ENCODE measurements at regions not wholly inside any gene's neighbourhood (a gene's known extent, or its start where the extent isn't known, plus 50 kb on each side); places are given as distances from the start of the nearest gene placed in this dataset.
"Not testable (repeated sequence)": the region's sequence is repeated elsewhere in the genome, so short reads cannot be mapped to it uniquely, and the experiment has no call there.

DNA sequence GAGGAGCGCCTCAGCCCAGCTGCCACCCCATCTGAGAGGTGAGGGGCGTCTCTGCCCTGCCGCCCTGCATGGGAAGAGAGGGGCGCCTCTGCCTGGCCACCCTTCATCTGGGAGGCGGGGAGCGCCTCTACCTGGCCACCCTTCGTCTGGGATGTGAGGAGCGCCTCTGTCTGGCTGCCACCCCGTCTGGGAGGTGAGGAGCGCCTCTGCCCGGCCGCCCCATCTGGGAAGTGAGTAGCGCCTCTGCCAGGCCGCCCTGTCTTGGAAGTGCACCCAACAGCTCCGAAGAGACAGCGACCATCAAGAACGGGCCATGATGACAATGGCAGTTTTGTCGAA lies 114.4 kb upstream of the CES5A start:
- H3K27ac ChIP-seq (ENCODE audit: low read depth, low read length), result no peak overlapping the region
- H3K9me2 ChIP-seq (replicated peaks; ENCODE audit: insufficient read depth, low read length), result no peaks in the 10 kb centered on the region
- no peaks in the 10 kb centered on the region for H3F3A ChIP-seq (ENCODE audit: insufficient read depth)
- H3K4me3 ChIP-seq (ENCODE audit: insufficient read depth, low read length, poor library complexity, severe bottlenecking), result no peak overlapping the region
- no peaks in the 10 kb centered on the region for H3K36me3 ChIP-seq (ENCODE audit: low read length)
- no peaks in the 10 kb centered on the region for H3K9me3 ChIP-seq (ENCODE audit: insufficient read depth, low read length)
- H3K27me3 ChIP-seq (ENCODE audit: low read length), result no peaks in the 10 kb centered on the region; the same call in 1 of the 2 replicates
- no peak for TF ChIP-seq EZH2phosphoT487 (conservative IDR thresholded peaks at IDR 0.05; ENCODE audit: low read length)
- TF ChIP-seq, protein P1, sequence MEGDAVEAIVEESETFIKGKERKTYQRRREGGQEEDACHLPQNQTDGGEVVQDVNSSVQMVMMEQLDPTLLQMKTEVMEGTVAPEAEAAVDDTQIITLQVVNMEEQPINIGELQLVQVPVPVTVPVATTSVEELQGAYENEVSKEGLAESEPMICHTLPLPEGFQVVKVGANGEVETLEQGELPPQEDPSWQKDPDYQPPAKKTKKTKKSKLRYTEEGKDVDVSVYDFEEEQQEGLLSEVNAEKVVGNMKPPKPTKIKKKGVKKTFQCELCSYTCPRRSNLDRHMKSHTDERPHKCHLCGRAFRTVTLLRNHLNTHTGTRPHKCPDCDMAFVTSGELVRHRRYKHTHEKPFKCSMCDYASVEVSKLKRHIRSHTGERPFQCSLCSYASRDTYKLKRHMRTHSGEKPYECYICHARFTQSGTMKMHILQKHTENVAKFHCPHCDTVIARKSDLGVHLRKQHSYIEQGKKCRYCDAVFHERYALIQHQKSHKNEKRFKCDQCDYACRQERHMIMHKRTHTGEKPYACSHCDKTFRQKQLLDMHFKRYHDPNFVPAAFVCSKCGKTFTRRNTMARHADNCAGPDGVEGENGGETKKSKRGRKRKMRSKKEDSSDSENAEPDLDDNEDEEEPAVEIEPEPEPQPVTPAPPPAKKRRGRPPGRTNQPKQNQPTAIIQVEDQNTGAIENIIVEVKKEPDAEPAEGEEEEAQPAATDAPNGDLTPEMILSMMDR (IDR thresholded peaks at IDR 0.05; ENCODE audit: insufficient read depth, low read length, poor library complexity, severe bottlenecking), result no peak
- H3K4me2 ChIP-seq (ENCODE audit: low read depth, low read length, poor library complexity, severe bottlenecking), result no peak overlapping the region
- no peak overlapping the region for H2AFZ ChIP-seq (ENCODE audit: low read depth, low read length, severe bottlenecking)
- H4K20me1 ChIP-seq (ENCODE audit: low read depth, low read length), result no peaks in the 10 kb centered on the region
- no peak overlapping the region for H3K9ac ChIP-seq (ENCODE audit: low read length)
- H3K79me2 ChIP-seq (ENCODE audit: insufficient read depth, low read length), result no peaks in the 10 kb centered on the region

DNA sequence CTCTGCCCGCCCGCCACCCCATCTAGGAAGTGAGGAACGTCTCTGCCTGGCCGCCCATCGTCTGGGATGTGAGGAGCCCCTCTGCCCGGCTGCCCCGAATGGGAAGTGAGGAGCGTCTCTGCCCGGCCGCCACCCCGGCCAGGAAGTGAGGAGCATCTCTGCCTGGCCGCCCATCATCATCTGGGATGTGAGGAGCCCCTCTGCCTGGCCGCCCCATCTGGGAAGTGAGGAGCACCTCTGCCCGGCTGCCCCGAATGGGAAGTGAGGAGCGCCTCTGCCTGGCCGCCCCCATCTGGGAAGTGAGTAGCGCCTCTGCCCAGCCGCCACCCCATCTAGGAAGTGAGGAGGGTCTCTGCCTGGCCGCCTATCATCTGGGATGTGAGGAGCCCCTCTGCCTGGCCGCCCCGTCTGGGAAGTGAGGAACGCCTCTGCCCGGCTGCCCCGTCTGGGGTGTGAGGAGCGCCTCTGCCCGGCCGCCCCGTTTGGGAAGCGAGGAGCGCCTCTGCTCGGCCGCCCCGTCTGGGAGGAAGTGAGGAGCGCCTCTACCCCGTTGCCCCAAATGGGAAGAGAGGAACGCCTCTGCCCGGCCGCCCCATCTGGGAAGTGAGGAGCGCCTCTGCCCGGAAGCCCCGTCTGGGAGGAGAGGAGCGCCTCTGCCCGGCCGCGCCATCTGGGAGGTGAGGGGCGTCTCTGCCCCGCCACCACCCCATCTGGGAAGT lies 113.8 kb upstream of the CES5A start:
- H3K79me2 ChIP-seq (ENCODE audit: insufficient read depth, low read length); H2AFZ ChIP-seq (ENCODE audit: low read depth, low read length, severe bottlenecking); H3K27ac ChIP-seq (ENCODE audit: low read depth, low read length); H3K27me3 ChIP-seq (ENCODE audit: low read length); H3K36me3 ChIP-seq (ENCODE audit: low read length); H3K9me3 ChIP-seq (ENCODE audit: insufficient read depth, low read length); H3K4me3 ChIP-seq (ENCODE audit: insufficient read depth, low read length, poor library complexity, severe bottlenecking); H4K20me1 ChIP-seq (ENCODE audit: low read depth, low read length); H3F3A ChIP-seq (ENCODE audit: insufficient read depth); H3K9ac ChIP-seq (ENCODE audit: low read length); H3K4me2 ChIP-seq (ENCODE audit: low read depth, low read length, poor library complexity, severe bottlenecking); H3K9me2 ChIP-seq (replicated peaks; ENCODE audit: insufficient read depth, low read length): not testable (repeated sequence)

DNA sequence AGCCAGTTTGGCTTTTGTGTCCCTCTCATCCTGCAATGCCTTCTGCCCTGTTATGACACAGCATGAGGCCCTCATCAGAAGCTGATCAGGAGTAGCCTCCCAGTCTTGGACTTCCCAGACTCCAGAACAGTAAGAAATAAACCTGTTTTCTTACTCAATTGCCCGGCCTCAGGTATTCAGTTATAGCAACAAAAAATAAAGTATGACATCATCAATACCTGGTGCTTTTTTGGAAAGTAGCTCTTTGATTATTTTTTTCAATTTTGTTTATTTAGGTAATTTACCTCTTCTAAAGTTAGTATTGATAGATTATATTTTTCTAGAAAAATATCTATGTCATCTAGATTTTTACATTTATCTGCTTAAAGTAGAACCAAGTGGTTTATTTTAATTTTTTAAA lies 112.8 kb upstream of the CES5A start:
- TF ChIP-seq, protein P1 (IDR thresholded peaks at IDR 0.05; ENCODE audit: insufficient read depth, low read length, poor library complexity, severe bottlenecking), result no peak
- no peak for TF ChIP-seq EZH2phosphoT487 (conservative IDR thresholded peaks at IDR 0.05; ENCODE audit: low read length)
- Histone ChIP-seq H3K27me3 (ENCODE audit: low read length) (no peaks in the 10 kb centered on the region; the same call in 1 of the 2 replicates), H3K36me3 (ENCODE audit: low read length) (no peaks in the 10 kb centered on the region), H3K79me2 (ENCODE audit: insufficient read depth, low read length) (no peaks in the 10 kb centered on the region), H3K4me3 (ENCODE audit: insufficient read depth, low read length, poor library complexity, severe bottlenecking) (no peak overlapping the region), H3K9me3 (ENCODE audit: insufficient read depth, low read length) (no peaks in the 10 kb centered on the region), H3K27ac (ENCODE audit: low read depth, low read length) (no peak overlapping the region), H3F3A (ENCODE audit: insufficient read depth) (no peaks in the 10 kb centered on the region), H2AFZ (ENCODE audit: low read depth, low read length, severe bottlenecking) (no peak overlapping the region), H3K4me2 (ENCODE audit: low read depth, low read length, poor library complexity, severe bottlenecking) (no peak overlapping the region), H3K9ac (ENCODE audit: low read length) (no peak overlapping the region), H4K20me1 (ENCODE audit: low read depth, low read length) (no peaks in the 10 kb centered on the region), H3K9me2 (replicated peaks; ENCODE audit: insufficient read depth, low read length) (no peaks in the 10 kb centered on the region)

DNA sequence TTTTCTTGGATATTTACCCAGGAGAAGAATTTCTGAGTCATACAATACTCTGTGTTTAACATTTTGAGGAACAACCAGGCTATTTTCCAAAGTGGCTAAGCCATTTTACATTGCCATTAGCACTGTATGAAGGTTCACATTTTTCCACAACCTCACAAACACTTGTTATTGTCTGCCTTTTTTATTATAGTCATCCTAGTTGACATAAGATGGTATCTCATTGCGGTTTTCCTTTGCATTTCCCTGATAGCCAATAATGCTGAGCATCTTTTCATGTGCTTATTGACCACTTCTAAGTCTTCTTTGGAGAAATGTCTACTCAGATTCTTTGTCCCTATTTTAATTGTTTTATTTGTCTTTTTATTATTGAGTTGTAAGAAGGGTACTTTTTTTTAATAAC lies 107.4 kb upstream of the CES5A start:
- Histone ChIP-seq H4K20me1 (ENCODE audit: low read depth, low read length) (no peaks in the 10 kb centered on the region), H3K36me3 (ENCODE audit: low read length) (no peaks in the 10 kb centered on the region), H3K9me2 (replicated peaks; ENCODE audit: insufficient read depth, low read length) (no peaks in the 10 kb centered on the region), H3K4me2 (ENCODE audit: low read depth, low read length, poor library complexity, severe bottlenecking) (no peak overlapping the region), H3K79me2 (ENCODE audit: insufficient read depth, low read length) (no peaks in the 10 kb centered on the region), H3F3A (ENCODE audit: insufficient read depth) (no peaks in the 10 kb centered on the region), H2AFZ (ENCODE audit: low read depth, low read length, severe bottlenecking) (no peak overlapping the region), H3K9me3 (ENCODE audit: insufficient read depth, low read length) (no peaks in the 10 kb centered on the region), H3K4me3 (ENCODE audit: insufficient read depth, low read length, poor library complexity, severe bottlenecking) (no peak overlapping the region), H3K27me3 (ENCODE audit: low read length) (no peaks in the 10 kb centered on the region), H3K27ac (ENCODE audit: low read depth, low read length) (no peak overlapping the region), H3K9ac (ENCODE audit: low read length) (no peak overlapping the region)
- TF ChIP-seq, protein P1 (IDR thresholded peaks at IDR 0.05; ENCODE audit: insufficient read depth, low read length, poor library complexity, severe bottlenecking), result no peak
- TF ChIP-seq EZH2phosphoT487 (conservative IDR thresholded peaks at IDR 0.05; ENCODE audit: low read length), result no peak

Data from SU-DHL-6 (cell line).